Ovary (tissue), 3 donors: ENCODE measurements at regions not wholly inside any gene's neighbourhood (a gene's known extent, or its start where the extent isn't known, plus 50 kb on each side); places are given as distances from the start of the nearest gene placed in this dataset.

Experiments used
- CTCF ChIP-seq, 3 donors: fragments of 450-650 bp in 2 of 3; fragments of 200-600 bp in 1 of 3; IDR thresholded peaks; one replicate each; pipeline versions ENCODE4 v1.5.1 to v1.8.0; 2016 to 2022; ENCODE audit warnings: antibody characterized with exemption in 3 of 3, mild to moderate bottlenecking in 1 of 3
- EP300 ChIP-seq: sonication (generic); formaldehyde crosslinking; IDR thresholded peaks from one replicate; pipeline ENCODE4 v1.6.1; 2017; ENCODE audit warnings: antibody characterized with exemption
- POLR2A ChIP-seq: fragments of 450-650 bp; IDR thresholded peaks from one replicate; pipeline ENCODE4 v1.6.1; 2017; ENCODE audit warnings: antibody characterized with exemption, mild to moderate bottlenecking, moderate library complexity
- donor health status: DM: no; HTN: no; CAD: no.

DNA sequence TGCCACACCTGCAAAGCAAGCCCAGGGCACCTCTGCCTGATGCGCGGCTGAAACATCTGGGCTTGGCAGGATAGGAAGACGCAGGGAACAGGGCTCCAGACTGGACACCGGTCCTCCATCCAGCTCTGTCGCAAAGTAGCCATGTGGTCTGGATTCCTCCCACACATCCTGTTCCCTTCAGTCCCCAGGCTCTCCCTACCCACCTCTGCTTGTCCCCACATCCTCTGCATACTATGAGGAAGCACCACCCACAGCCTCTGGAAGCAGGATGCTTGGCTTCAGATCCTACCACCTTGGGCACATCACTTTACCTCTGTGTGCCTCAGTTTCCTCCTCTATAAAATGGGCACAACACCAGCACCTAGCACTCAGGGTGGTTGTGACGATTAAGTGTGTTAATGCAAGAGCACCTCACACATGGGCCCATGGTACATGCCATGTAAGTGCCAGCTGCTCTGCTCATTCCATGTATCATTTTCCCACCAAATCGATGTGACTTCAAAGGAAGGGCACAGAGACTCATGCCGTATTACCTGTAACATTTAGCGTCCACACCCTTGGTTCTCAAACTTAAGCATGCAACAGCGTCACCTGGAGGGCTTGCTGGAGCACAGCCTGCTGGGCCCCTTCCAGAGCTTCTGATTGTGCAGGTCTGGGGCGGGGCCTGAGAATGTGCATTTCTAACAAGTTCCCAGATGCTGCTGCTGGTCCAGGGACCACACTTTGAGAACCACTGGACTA lies 138.6 kb upstream of the SDK2 start:
- TF ChIP-seq EP300 (no peak), POLR2A (no peak), CTCF (IDR thresholded peaks at IDR 0.05) (no peak)
